K562 (cell line): ENCODE measurements at regions not wholly inside any gene's neighbourhood (a gene's known extent, or its start where the extent isn't known, plus 50 kb on each side); places are given as distances from the start of the nearest gene placed in this dataset.

ENCODE experiments used
- ATAC-seq: fragments of 200-7000 bp; cut with Tn5 transposase; 3 replicates; pipeline ENCODE4 v1.9.1; 2020; ENCODE audit warnings: moderate library complexity
- BruUV-seq: library from RNA; stranded (reverse); fragments of 400-500 nt; replicated peaks from 2 replicates; lab custom pipeline; 2021; lab: Mats Ljungman, UMichigan
- CTCF ChIA-PET: fragments of 300-600 bp; formaldehyde crosslinking; extraction: SDS; loops from one replicate; lab custom pipeline; 2021; ENCODE audit warnings: low intra/inter-chr PET ratio; lab: Yijun Ruan, JAX
- POLR2A ChIA-PET: fragments of 300-600, 350-650 bp; sonication (Branson Sonifier 250); formaldehyde crosslinking; extraction: SDS; loops from one replicate; lab custom pipeline; 2021; ENCODE audit warnings: antibody characterized with exemption, inconsistent platforms; lab: Yijun Ruan, JAX
- DNase-seq, 4 experiments: peaks; one replicate each; pipeline versions ENCODE4 v3.0.0 to v3.0.0-alpha.2; 2011 to 2018; ENCODE audit warnings: low spot score in 3 of 4, mixed read lengths in 3 of 4; ENCODE audit errors: extremely low read depth in 1 of 4
- FAIRE-seq: peaks from 2 replicates; lab custom pipeline; 2011; peaks lifted over from hg19 to GRCh38; lab: Jason Lieb, UNC
- H2AFZ ChIP-seq: 2 replicates; pipeline ENCODE4 v1.6.0; 2011; ENCODE audit warnings: low read depth, low read length, control low read depth, inconsistent platforms
- H3K27ac ChIP-seq: fragments of 200-600 bp; 3 replicates; pipeline ENCODE4 v1.8.0; 2011; ENCODE audit warnings: low read depth, mild to moderate bottlenecking, control low read depth, inconsistent platforms, low read length, moderate library complexity, mixed read lengths; ENCODE audit errors: extremely low read depth
- H3K27me3 ChIP-seq, 2 experiments: fragments of 300-600 bp in 1 of 2; 2 replicates in 1 of 2; 3 replicates in 1 of 2; pipeline versions ENCODE4 v1.6.0 to v1.8.0; 2011; ENCODE audit warnings: inconsistent platforms in 2 of 2, low read length in 2 of 2, mild to moderate bottlenecking in 1 of 2, mixed read lengths in 1 of 2, moderate library complexity in 1 of 2; ENCODE audit not compliant: control insufficient read depth in 2 of 2, insufficient read depth in 2 of 2
- H3K36me3 ChIP-seq: fragments of 300-600 bp; 3 replicates; pipeline ENCODE4 v1.8.0; 2011; ENCODE audit warnings: mild to moderate bottlenecking, low read length, inconsistent platforms; ENCODE audit not compliant: control insufficient read depth, insufficient read depth
- H3K4me1 ChIP-seq, 2 experiments: fragments of 200-600 bp in 1 of 2; replicated peaks in 1 of 2; 2 replicates in 1 of 2; 3 replicates in 1 of 2; pipeline versions ENCODE4 v1.5.1 to v1.8.0; 2011; ENCODE audit warnings: inconsistent platforms in 2 of 2, low read length in 2 of 2, mild to moderate bottlenecking in 1 of 2, mixed read lengths in 1 of 2, moderate library complexity in 1 of 2; ENCODE audit not compliant: control insufficient read depth in 2 of 2, insufficient read depth in 2 of 2
- H3K4me2 ChIP-seq: 2 replicates; pipeline ENCODE4 v1.6.1; 2011; ENCODE audit warnings: low read length, control low read depth, inconsistent platforms, mixed read lengths; ENCODE audit not compliant: insufficient read depth
- H3K4me3 ChIP-seq: fragments of 200-600 bp; sonication (generic), shearing (Covaris generic); 2 replicates; pipeline ENCODE4 v1.5.1; 2016; ENCODE audit warnings: control low read depth, inconsistent platforms
- H3K79me2 ChIP-seq: fragments of 200-600 bp; 3 replicates; pipeline ENCODE4 v1.8.0; 2011; ENCODE audit warnings: low read length, inconsistent platforms; ENCODE audit not compliant: control insufficient read depth, insufficient read depth
- H3K9ac ChIP-seq, 2 experiments: 2 replicates each; pipeline versions ENCODE4 v1.6.0 to v1.6.1; 2011; ENCODE audit warnings: low read depth in 2 of 2, low read length in 2 of 2, control low read depth in 1 of 2, inconsistent platforms in 1 of 2, mild to moderate bottlenecking in 1 of 2, mixed read lengths in 1 of 2; ENCODE audit not compliant: insufficient read depth in 1 of 2
- H3K9me1 ChIP-seq: one replicate; pipeline ENCODE4 v1.6.0; 2011; ENCODE audit warnings: inconsistent platforms, mild to moderate bottlenecking, low read length, moderate library complexity; ENCODE audit not compliant: control insufficient read depth, insufficient read depth
- H3K9me3 ChIP-seq: replicated peaks from 2 replicates; pipeline ENCODE4 v1.5.1; 2011; ENCODE audit warnings: low read depth, low read length, inconsistent platforms; ENCODE audit not compliant: control insufficient read depth, insufficient read depth
- H4K20me1 ChIP-seq: replicated peaks from 2 replicates; pipeline ENCODE4 v1.6.1; 2011; ENCODE audit warnings: low read length, inconsistent platforms, mixed read lengths; ENCODE audit not compliant: control insufficient read depth, insufficient read depth
- ATF7 ChIP-seq: fragments of 450-650 bp; IDR thresholded peaks from 2 replicates; pipeline ENCODE4 v1.7.1; 2014; ENCODE audit warnings: mild to moderate bottlenecking, moderate library complexity
- CBFA2T2 ChIP-seq: fragments of 450-650 bp; conservative IDR thresholded peaks from 2 replicates; pipeline ENCODE4 v1.6.1; 2017; ENCODE audit warnings: mild to moderate bottlenecking
- CLOCK ChIP-seq: fragments of 250-450 bp; sonication (Bioruptor Pico); IDR thresholded peaks from 2 replicates; pipeline ENCODE4 v1.4.0; 2020; ENCODE audit warnings: mild to moderate bottlenecking, moderate library complexity, borderline replicate concordance
- DMBX1 ChIP-seq: fragments of 250-450 bp; sonication (Bioruptor Pico); IDR thresholded peaks from 2 replicates; pipeline ENCODE4 v1.8.0; 2022; ENCODE audit warnings: inconsistent platforms, mild to moderate bottlenecking, moderate library complexity, borderline replicate concordance
- E2F5 ChIP-seq: sonication (generic); formaldehyde crosslinking; IDR thresholded peaks from 2 replicates; pipeline ENCODE4 v1.8.0; 2022; ENCODE audit warnings: mild to moderate bottlenecking, missing genetic modification reagents
- ELF2 ChIP-seq: fragments of 250-450 bp; sonication (Bioruptor Pico); IDR thresholded peaks from 2 replicates; pipeline ENCODE4 v1.5.0; 2021; ENCODE audit warnings: mild to moderate bottlenecking
- FOXK1 ChIP-seq: sonication (generic); formaldehyde crosslinking; IDR thresholded peaks from 2 replicates; pipeline ENCODE4 v1.8.0; 2022; ENCODE audit warnings: missing genetic modification reagents, mild to moderate bottlenecking, borderline replicate concordance
- MAFK ChIP-seq: IDR thresholded peaks from 2 replicates; pipeline ENCODE4 v1.6.1; 2011; ENCODE audit warnings: low read length, improper control_type of control experiment
- POLR2H ChIP-seq: IDR thresholded peaks from 2 replicates; pipeline ENCODE4 v1.6.1; 2016; ENCODE audit warnings: missing genetic modification characterization, low read depth, mild to moderate bottlenecking, control low read depth, missing compliant biosample characterization, moderate library complexity
- SPI1 ChIP-seq: IDR thresholded peaks from 2 replicates; pipeline ENCODE4 v1.6.1; 2011; ENCODE audit warnings: low read depth, low read length, control low read depth, borderline replicate concordance
- TCF7 ChIP-seq: sonication (generic); IDR thresholded peaks from 2 replicates; pipeline ENCODE4 v1.6.1; 2016; ENCODE audit warnings: antibody characterized with exemption, borderline replicate concordance
- THRAP3 ChIP-seq: fragments of 450-650 bp; IDR thresholded peaks from 2 replicates; pipeline ENCODE4 v1.6.1; 2016; ENCODE audit warnings: mild to moderate bottlenecking, inconsistent platforms, borderline replicate concordance
- TRIM28 ChIP-seq: fragments of 450-650 bp; IDR thresholded peaks from 2 replicates; pipeline ENCODE4 v1.6.1; 2017
- ZNF354B ChIP-seq: fragments of 250-450 bp; sonication (Bioruptor Pico); IDR thresholded peaks from 2 replicates; pipeline ENCODE4 v1.4.0; 2020
- ZNF696 ChIP-seq: fragments of 250-450 bp; sonication (Bioruptor Pico); conservative IDR thresholded peaks from 2 replicates; pipeline ENCODE4 v1.4.0; 2020; ENCODE audit warnings: mild to moderate bottlenecking, moderate library complexity
- ZNF79 ChIP-seq: fragments of 250-450 bp; sonication (Bioruptor Pico); IDR thresholded peaks from 2 replicates; pipeline ENCODE4 v1.4.0; 2020; ENCODE audit warnings: low read depth, mild to moderate bottlenecking, moderate library complexity
- WGBS: fragments of 100-300 bp; shearing (Covaris generic); methylation state at CpG from one replicate; pipeline ENCODE4 v1.1.6; 2016; ENCODE audit warnings: low coverage, mixed read lengths; ENCODE audit not compliant: insufficient coverage; ENCODE audit errors: missing lambda C conversion rate; 5-methylcytosine and 5-hydroxymethylcytosine counted together
- in situ Hi-C: fragments of 300-500 bp; cut with MboI; formaldehyde crosslinking; loops from 4 replicates; pipeline ENCODE4 v1.15.0; 2018; ENCODE audit warnings: inconsistent platforms, mixed read lengths
- intact Hi-C: fragments of 100-400 bp; cut with micrococcal nuclease; formaldehyde crosslinking; loops from 2 replicates; pipeline ENCODE4 v1.14.2; 2022

- TF ChIP-seq TRIM28 (no peak), THRAP3 (no peak), ZNF354B (peak; percentile 52; the same call in 1 of the 2 replicates), ATF7 (no peak), ZNF696 (CRISPR knock-in tag) (no peak), MAFK (no peak), ELF2 (CRISPR knock-in tag) (no peak), TCF7 (no peak), ZNF79 (CRISPR knock-in tag) (0 out of 2 replicates have a peak, but pooled peaks have one; percentile 42), DMBX1 (CRISPR knock-in tag) (peak; percentile 98)
These were observed 52.9 kb upstream of the SEC14L1 start (continued) for GRCh38 chr17:77087650-77088454.

- ChIA-PET POLR2A (interaction anchor here (0.5 to 1.8 kb wide), 29 partner anchors 9 to 945 kb away, joined by 3 to 10 read pairs (median 4); partner anchors contain the start of genes MFSD11 and SRSF2), CTCF (interaction anchor here (0.5 to 4.9 kb wide), 4 partner anchors 74 to 569 kb away, joined by 3 to 43 read pairs (median 3); no protein-coding TSS in a partner anchor)
- in situ Hi-C loops, result loop anchor here (5.0 kb wide), 1 partner anchor 159 kb away; no protein-coding TSS in a partner anchor
- H3K9ac ChIP-seq, result peak overlapping the region; percentile 97 to 100
- H3K9me1 ChIP-seq, result no peaks in the 10 kb centered on the region
- peak overlapping the region; percentile 99 for H3K27ac ChIP-seq
- TSS peak; percentile 80 for BruUV-seq
- intact Hi-C loops, result loop anchor here (2.0 to 5.0 kb wide), 4 partner anchors 18 to 76 kb away; partner anchors contain the start of gene SEC14L1
- H3K9me3 ChIP-seq, result no peaks in the 10 kb centered on the region
- H3K27me3 ChIP-seq, result no peaks in the 10 kb centered on the region; a peak in 1 of 5 replicates
- peak; percentile 91 to 98 (median 92) for DNase-seq
- FAIRE-seq, result peak; percentile 99
- WGBS, result under 1% methylated on average over 40 of the region's 40 CpGs
- H3K4me3 ChIP-seq, result peak overlapping the region; percentile 83
- H2AFZ ChIP-seq, result peak overlapping the region; percentile 95
- peak; percentile 96 for ATAC-seq
- peak overlapping the region; percentile 100 for H3K4me2 ChIP-seq
- no peaks in the 10 kb centered on the region for H4K20me1 ChIP-seq
- H3K36me3 ChIP-seq, result peaks cover 47% of the 10 kb centered on the region
- H3K79me2 ChIP-seq, result peaks cover 44% of the 10 kb centered on the region
- H3K4me1 ChIP-seq, result peaks cover 16 to 18% of the 10 kb centered on the region in 2 experiments; a peak in 4 of 5 replicates
- TF ChIP-seq SPI1, result peak; percentile 85
- TF ChIP-seq POLR2H, result no peak
- TF ChIP-seq CLOCK (CRISPR knock-in tag), result no peak
- no peak for TF ChIP-seq FOXK1 (CRISPR knock-in tag)
- no peak for TF ChIP-seq CBFA2T2
- TF ChIP-seq E2F5 (CRISPR knock-in tag), result peak; percentile 43; the same call in 1 of the 2 replicates
These were observed 52.2 kb upstream of the SEC14L1 start for GRCh38 chr17:77088455-77089123.
